OCI-LY7 (cell line): ENCODE measurements at regions not wholly inside any gene's neighbourhood (a gene's known extent, or its start where the extent isn't known, plus 50 kb on each side); places are given as distances from the start of the nearest gene placed in this dataset.

ENCODE experiments used
- BruUV-seq: library from RNA; stranded (reverse); fragments of 400-500 nt; replicated peaks from 2 replicates; lab custom pipeline; 2021; lab: Mats Ljungman, UMichigan
- CTCF ChIA-PET: fragments of 300-600 bp; sonication (Branson Sonifier 250); formaldehyde crosslinking; loops from one replicate; lab custom pipeline; 2022; ENCODE audit warnings: antibody characterized with exemption; ENCODE audit not compliant: unreplicated experiment; lab: Charles Lee
- POLR2A ChIA-PET: fragments of 300-600 bp; sonication (Branson Sonifier 250); formaldehyde crosslinking; loops from one replicate; lab custom pipeline; 2022; ENCODE audit warnings: antibody characterized with exemption; lab: Charles Lee
- DNase-seq: peaks from one replicate; pipeline ENCODE4 v3.0.0-alpha.2; 2015; ENCODE audit warnings: low spot score
- H2AFZ ChIP-seq: fragments of 200-600 bp; sonication (generic), shearing (Covaris generic); 2 replicates; pipeline ENCODE4 v1.6.1; 2014; ENCODE audit warnings: mild to moderate bottlenecking, antibody characterized with exemption, low read length, moderate library complexity
- H3K27ac ChIP-seq: fragments of 200-600 bp; sonication (generic); 2 replicates; pipeline ENCODE4 v1.5.1; 2014; ENCODE audit warnings: mixed run types, low read depth, mild to moderate bottlenecking, moderate library complexity, low read length, inconsistent platforms; ENCODE audit not compliant: poor library complexity, severe bottlenecking
- H3K36me3 ChIP-seq: fragments of 200-600 bp; sonication (generic); 2 replicates; pipeline ENCODE4 v1.6.1; 2014; ENCODE audit warnings: mild to moderate bottlenecking, antibody characterized with exemption, low read length, moderate library complexity, mixed read lengths; ENCODE audit not compliant: insufficient read depth
- H3K4me1 ChIP-seq: fragments of 200-600 bp; sonication (generic); 2 replicates; pipeline ENCODE4 v1.5.1; 2014; ENCODE audit warnings: mild to moderate bottlenecking, low read length; ENCODE audit not compliant: insufficient read depth, poor library complexity, severe bottlenecking
- H3K4me2 ChIP-seq: fragments of 200-600 bp; sonication (generic); 2 replicates; pipeline ENCODE4 v1.6.1; 2014; ENCODE audit warnings: mild to moderate bottlenecking, low read length
- H3K4me3 ChIP-seq: fragments of 200-600 bp; sonication (generic); 2 replicates; pipeline ENCODE4 v1.5.1; 2014; ENCODE audit warnings: mild to moderate bottlenecking, low read depth, low read length; ENCODE audit not compliant: poor library complexity, severe bottlenecking
- H3K79me2 ChIP-seq: fragments of 200-600 bp; sonication (generic); 2 replicates; pipeline ENCODE4 v1.6.1; 2016; ENCODE audit warnings: low read depth, mild to moderate bottlenecking, low read length, moderate library complexity, mixed read lengths; ENCODE audit not compliant: insufficient read depth
- H3K9me2 ChIP-seq: fragments of 200-600 bp; sonication (generic); 2 replicates; pipeline ENCODE4 v1.6.1; 2016; ENCODE audit warnings: mild to moderate bottlenecking, low read length, mixed read lengths; ENCODE audit not compliant: insufficient read depth
- H3K9me3 ChIP-seq: fragments of 200-600 bp; sonication (generic); 2 replicates; pipeline ENCODE4 v1.6.1; 2014; ENCODE audit warnings: mild to moderate bottlenecking, mixed run types, low read length, mixed read lengths
- H4K20me1 ChIP-seq: fragments of 200-600 bp; sonication (generic); 2 replicates; pipeline ENCODE4 v1.6.1; 2014; ENCODE audit warnings: mild to moderate bottlenecking, antibody characterized with exemption, low read length, moderate library complexity, mixed read lengths; ENCODE audit not compliant: insufficient read depth
- EZH2phosphoT487 ChIP-seq: fragments of 200-600 bp; sonication (generic); IDR thresholded peaks from 2 replicates; pipeline ENCODE4 v1.6.1; 2018; ENCODE audit warnings: low read depth, borderline replicate concordance, mild to moderate bottlenecking, mixed run types, antibody characterized with exemption, low read length, moderate library complexity, mixed read lengths
- intact Hi-C: fragments of 100-400 bp; cut with micrococcal nuclease; formaldehyde crosslinking; loops from one replicate; pipeline ENCODE4 v1.10.0; 2022; ENCODE audit not compliant: unreplicated experiment
- TF ChIP-seq, protein P1 (sequence below): fragments of 200-600 bp; sonication (generic); conservative IDR thresholded peaks from 2 replicates; pipeline ENCODE4 v1.5.1; 2014; ENCODE audit warnings: mild to moderate bottlenecking, antibody characterized with exemption, low read length, moderate library complexity, mixed read lengths

DNA sequence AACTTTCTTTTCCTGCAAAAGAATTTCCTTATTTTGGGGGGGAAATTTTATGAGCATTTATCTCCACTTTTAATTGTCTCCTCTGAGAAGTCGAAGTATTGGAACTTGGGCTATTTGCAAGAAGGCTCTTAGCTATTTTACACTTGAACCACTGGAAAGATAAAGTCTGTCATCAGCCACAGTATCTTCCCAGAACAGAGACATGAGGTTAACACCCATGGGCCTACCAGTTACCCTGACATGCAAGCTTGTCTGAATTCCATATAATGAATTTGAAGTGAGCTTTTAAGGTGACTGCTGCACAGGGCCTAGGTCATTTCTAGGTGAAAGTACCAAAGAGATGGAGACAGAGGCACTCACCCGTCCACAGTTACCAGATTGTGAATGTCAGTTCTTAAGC lies 193.1 kb downstream of the SIM1 start:
- no peaks in the 10 kb centered on the region for H3K36me3 ChIP-seq
- no peak for DNase-seq
- no TSS peak for BruUV-seq
- ChIA-PET POLR2A (no interaction called here), CTCF (no interaction called here)
- no peaks in the 10 kb centered on the region for H3K9me3 ChIP-seq
- no peaks in the 10 kb centered on the region for H4K20me1 ChIP-seq
- TF ChIP-seq, protein P1, sequence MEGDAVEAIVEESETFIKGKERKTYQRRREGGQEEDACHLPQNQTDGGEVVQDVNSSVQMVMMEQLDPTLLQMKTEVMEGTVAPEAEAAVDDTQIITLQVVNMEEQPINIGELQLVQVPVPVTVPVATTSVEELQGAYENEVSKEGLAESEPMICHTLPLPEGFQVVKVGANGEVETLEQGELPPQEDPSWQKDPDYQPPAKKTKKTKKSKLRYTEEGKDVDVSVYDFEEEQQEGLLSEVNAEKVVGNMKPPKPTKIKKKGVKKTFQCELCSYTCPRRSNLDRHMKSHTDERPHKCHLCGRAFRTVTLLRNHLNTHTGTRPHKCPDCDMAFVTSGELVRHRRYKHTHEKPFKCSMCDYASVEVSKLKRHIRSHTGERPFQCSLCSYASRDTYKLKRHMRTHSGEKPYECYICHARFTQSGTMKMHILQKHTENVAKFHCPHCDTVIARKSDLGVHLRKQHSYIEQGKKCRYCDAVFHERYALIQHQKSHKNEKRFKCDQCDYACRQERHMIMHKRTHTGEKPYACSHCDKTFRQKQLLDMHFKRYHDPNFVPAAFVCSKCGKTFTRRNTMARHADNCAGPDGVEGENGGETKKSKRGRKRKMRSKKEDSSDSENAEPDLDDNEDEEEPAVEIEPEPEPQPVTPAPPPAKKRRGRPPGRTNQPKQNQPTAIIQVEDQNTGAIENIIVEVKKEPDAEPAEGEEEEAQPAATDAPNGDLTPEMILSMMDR = no peak
- TF ChIP-seq EZH2phosphoT487 = no peak
- H3K4me1 ChIP-seq = no peaks in the 10 kb centered on the region
- H3K9me2 ChIP-seq = no peaks in the 10 kb centered on the region
- H3K27ac ChIP-seq = no peak overlapping the region
- no peak overlapping the region for H3K4me3 ChIP-seq
- no peaks in the 10 kb centered on the region for H3K79me2 ChIP-seq
- intact Hi-C loops = no loop called here
- no peak overlapping the region for H2AFZ ChIP-seq
- H3K4me2 ChIP-seq = no peak overlapping the region

DNA sequence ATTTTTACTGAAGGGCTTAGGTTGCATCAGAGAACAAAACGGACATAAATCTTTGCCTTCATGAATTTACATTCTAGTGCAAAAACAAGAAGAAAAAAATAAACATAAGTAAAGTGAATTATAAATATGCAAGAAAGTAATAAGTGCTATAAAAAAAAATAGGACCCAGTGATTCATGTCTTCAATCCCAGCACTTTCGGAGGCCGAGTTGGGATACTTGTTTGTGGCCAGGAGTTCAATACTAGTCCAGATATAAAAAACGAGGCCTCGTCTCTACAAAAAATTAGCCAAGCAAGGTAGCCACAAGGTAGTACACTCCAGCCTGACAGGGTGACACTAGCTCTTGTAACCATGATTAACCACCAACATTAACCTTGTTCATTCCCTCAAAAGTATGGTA lies 193.5 kb downstream of the SIM1 start:
- H3K4me3 ChIP-seq = no peak overlapping the region
- H3K9me3 ChIP-seq = no peaks in the 10 kb centered on the region
- intact Hi-C loops = no loop called here
- H4K20me1 ChIP-seq = no peaks in the 10 kb centered on the region
- no peak overlapping the region for H3K4me2 ChIP-seq
- no peaks in the 10 kb centered on the region for H3K4me1 ChIP-seq
- H3K36me3 ChIP-seq = no peaks in the 10 kb centered on the region
- H3K79me2 ChIP-seq = no peaks in the 10 kb centered on the region
- BruUV-seq = no TSS peak
- CTCF ChIA-PET = no interaction called here
- H3K27ac ChIP-seq = no peak overlapping the region
- H2AFZ ChIP-seq = no peak overlapping the region
- POLR2A ChIA-PET = no interaction called here
- no peak for DNase-seq
- H3K9me2 ChIP-seq = no peaks in the 10 kb centered on the region
- TF ChIP-seq, protein P1 = no peak
- no peak for TF ChIP-seq EZH2phosphoT487

DNA sequence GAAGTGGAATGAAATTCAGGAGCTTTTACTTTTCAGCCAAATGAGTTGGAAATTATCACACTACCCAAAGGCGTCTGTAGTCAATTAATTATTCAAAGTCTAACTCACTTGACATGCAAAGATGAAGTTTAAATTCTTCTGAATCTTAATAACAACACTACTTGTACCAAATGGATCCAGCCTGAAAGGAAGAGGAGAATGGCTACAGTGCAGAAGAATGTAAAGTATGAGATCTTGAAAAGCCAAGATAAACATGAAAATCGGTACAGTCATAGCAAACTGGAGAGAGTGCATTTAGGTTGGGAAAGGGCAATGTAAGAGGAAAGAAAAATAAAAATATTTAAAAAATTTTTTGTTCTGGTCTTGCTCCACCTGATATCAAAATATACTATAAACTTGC lies 195.5 kb downstream of the SIM1 start:
- CTCF ChIA-PET = no interaction called here
- Histone ChIP-seq H3K36me3 (no peaks in the 10 kb centered on the region), H4K20me1 (no peaks in the 10 kb centered on the region), H3K9me2 (no peaks in the 10 kb centered on the region), H3K79me2 (no peaks in the 10 kb centered on the region), H3K9me3 (no peaks in the 10 kb centered on the region), H3K4me2 (no peak overlapping the region), H3K27ac (no peak overlapping the region), H2AFZ (no peak overlapping the region), H3K4me3 (no peak overlapping the region), H3K4me1 (no peaks in the 10 kb centered on the region)
- no peak for DNase-seq
- POLR2A ChIA-PET = no interaction called here
- intact Hi-C loops = no loop called here
- TF ChIP-seq EZH2phosphoT487 = no peak
- TF ChIP-seq, protein P1 = no peak
- no TSS peak for BruUV-seq
